OCI-LY7 (cell line): ENCODE measurements at regions not wholly inside any gene's neighbourhood (a gene's known extent, or its start where the extent isn't known, plus 50 kb on each side); places are given as distances from the start of the nearest gene placed in this dataset.
A peak's percentile ranks its signal among the peaks of the same experiment; 100 is the strongest.

Experiments used
- BruUV-seq: library from RNA; stranded (reverse); fragments of 400-500 nt; replicated peaks from 2 replicates; lab custom pipeline; 2021; lab: Mats Ljungman, UMichigan
- CTCF ChIA-PET: fragments of 300-600 bp; sonication (Branson Sonifier 250); formaldehyde crosslinking; loops from one replicate; lab custom pipeline; 2022; ENCODE audit warnings: antibody characterized with exemption; ENCODE audit not compliant: unreplicated experiment; lab: Charles Lee
- POLR2A ChIA-PET: fragments of 300-600 bp; sonication (Branson Sonifier 250); formaldehyde crosslinking; loops from one replicate; lab custom pipeline; 2022; ENCODE audit warnings: antibody characterized with exemption; lab: Charles Lee
- DNase-seq: peaks from one replicate; pipeline ENCODE4 v3.0.0-alpha.2; 2015; ENCODE audit warnings: low spot score
- H2AFZ ChIP-seq: fragments of 200-600 bp; sonication (generic), shearing (Covaris generic); 2 replicates; pipeline ENCODE4 v1.6.1; 2014; ENCODE audit warnings: mild to moderate bottlenecking, antibody characterized with exemption, low read length, moderate library complexity
- H3K27ac ChIP-seq: fragments of 200-600 bp; sonication (generic); 2 replicates; pipeline ENCODE4 v1.5.1; 2014; ENCODE audit warnings: mixed run types, low read depth, mild to moderate bottlenecking, moderate library complexity, low read length, inconsistent platforms; ENCODE audit not compliant: poor library complexity, severe bottlenecking
- H3K36me3 ChIP-seq: fragments of 200-600 bp; sonication (generic); 2 replicates; pipeline ENCODE4 v1.6.1; 2014; ENCODE audit warnings: mild to moderate bottlenecking, antibody characterized with exemption, low read length, moderate library complexity, mixed read lengths; ENCODE audit not compliant: insufficient read depth
- H3K4me1 ChIP-seq: fragments of 200-600 bp; sonication (generic); 2 replicates; pipeline ENCODE4 v1.5.1; 2014; ENCODE audit warnings: mild to moderate bottlenecking, low read length; ENCODE audit not compliant: insufficient read depth, poor library complexity, severe bottlenecking
- H3K4me2 ChIP-seq: fragments of 200-600 bp; sonication (generic); 2 replicates; pipeline ENCODE4 v1.6.1; 2014; ENCODE audit warnings: mild to moderate bottlenecking, low read length
- H3K4me3 ChIP-seq: fragments of 200-600 bp; sonication (generic); 2 replicates; pipeline ENCODE4 v1.5.1; 2014; ENCODE audit warnings: mild to moderate bottlenecking, low read depth, low read length; ENCODE audit not compliant: poor library complexity, severe bottlenecking
- H3K79me2 ChIP-seq: fragments of 200-600 bp; sonication (generic); 2 replicates; pipeline ENCODE4 v1.6.1; 2016; ENCODE audit warnings: low read depth, mild to moderate bottlenecking, low read length, moderate library complexity, mixed read lengths; ENCODE audit not compliant: insufficient read depth
- H3K9me2 ChIP-seq: fragments of 200-600 bp; sonication (generic); 2 replicates; pipeline ENCODE4 v1.6.1; 2016; ENCODE audit warnings: mild to moderate bottlenecking, low read length, mixed read lengths; ENCODE audit not compliant: insufficient read depth
- H3K9me3 ChIP-seq: fragments of 200-600 bp; sonication (generic); 2 replicates; pipeline ENCODE4 v1.6.1; 2014; ENCODE audit warnings: mild to moderate bottlenecking, mixed run types, low read length, mixed read lengths
- H4K20me1 ChIP-seq: fragments of 200-600 bp; sonication (generic); 2 replicates; pipeline ENCODE4 v1.6.1; 2014; ENCODE audit warnings: mild to moderate bottlenecking, antibody characterized with exemption, low read length, moderate library complexity, mixed read lengths; ENCODE audit not compliant: insufficient read depth
- EZH2phosphoT487 ChIP-seq: fragments of 200-600 bp; sonication (generic); IDR thresholded peaks from 2 replicates; pipeline ENCODE4 v1.6.1; 2018; ENCODE audit warnings: low read depth, borderline replicate concordance, mild to moderate bottlenecking, mixed run types, antibody characterized with exemption, low read length, moderate library complexity, mixed read lengths
- intact Hi-C: fragments of 100-400 bp; cut with micrococcal nuclease; formaldehyde crosslinking; loops from one replicate; pipeline ENCODE4 v1.10.0; 2022; ENCODE audit not compliant: unreplicated experiment
- TF ChIP-seq, protein P1 (sequence below): fragments of 200-600 bp; sonication (generic); conservative IDR thresholded peaks from 2 replicates; pipeline ENCODE4 v1.5.1; 2014; ENCODE audit warnings: mild to moderate bottlenecking, antibody characterized with exemption, low read length, moderate library complexity, mixed read lengths

- DNase-seq = no peak
- peak overlapping the region; percentile 84 for H3K27ac ChIP-seq
- peaks cover 4% of the 10 kb centered on the region; the same call in 1 of the 2 replicates for H3K79me2 ChIP-seq
- intact Hi-C loops = loop anchor here (2.0 kb wide), 1 partner anchor 58 kb away; no protein-coding TSS in a partner anchor
- H4K20me1 ChIP-seq = no peaks in the 10 kb centered on the region
- H3K4me2 ChIP-seq = peak overlapping the region; percentile 84
- no TSS peak for BruUV-seq
- H3K9me3 ChIP-seq = peaks cover 28% of the 10 kb centered on the region
- peaks cover 24% of the 10 kb centered on the region for H3K4me1 ChIP-seq
- H3K4me3 ChIP-seq = peak overlapping the region; percentile 70
- ChIA-PET POLR2A (interaction anchor here (0.5 to 2.9 kb wide), 6 partner anchors 9 to 1361 kb away, joined by 3 to 16 read pairs (median 3); partner anchors contain the start of gene TNRC6C), CTCF (interaction anchor here (1.0 kb wide), 1 partner anchor 24 kb away, joined by 3 read pairs; no protein-coding TSS in a partner anchor)
- H2AFZ ChIP-seq = peak overlapping the region; percentile 88
- peaks cover 11% of the 10 kb centered on the region; the same call in 1 of the 2 replicates for H3K36me3 ChIP-seq
- no peaks in the 10 kb centered on the region for H3K9me2 ChIP-seq
- TF ChIP-seq, protein P1, sequence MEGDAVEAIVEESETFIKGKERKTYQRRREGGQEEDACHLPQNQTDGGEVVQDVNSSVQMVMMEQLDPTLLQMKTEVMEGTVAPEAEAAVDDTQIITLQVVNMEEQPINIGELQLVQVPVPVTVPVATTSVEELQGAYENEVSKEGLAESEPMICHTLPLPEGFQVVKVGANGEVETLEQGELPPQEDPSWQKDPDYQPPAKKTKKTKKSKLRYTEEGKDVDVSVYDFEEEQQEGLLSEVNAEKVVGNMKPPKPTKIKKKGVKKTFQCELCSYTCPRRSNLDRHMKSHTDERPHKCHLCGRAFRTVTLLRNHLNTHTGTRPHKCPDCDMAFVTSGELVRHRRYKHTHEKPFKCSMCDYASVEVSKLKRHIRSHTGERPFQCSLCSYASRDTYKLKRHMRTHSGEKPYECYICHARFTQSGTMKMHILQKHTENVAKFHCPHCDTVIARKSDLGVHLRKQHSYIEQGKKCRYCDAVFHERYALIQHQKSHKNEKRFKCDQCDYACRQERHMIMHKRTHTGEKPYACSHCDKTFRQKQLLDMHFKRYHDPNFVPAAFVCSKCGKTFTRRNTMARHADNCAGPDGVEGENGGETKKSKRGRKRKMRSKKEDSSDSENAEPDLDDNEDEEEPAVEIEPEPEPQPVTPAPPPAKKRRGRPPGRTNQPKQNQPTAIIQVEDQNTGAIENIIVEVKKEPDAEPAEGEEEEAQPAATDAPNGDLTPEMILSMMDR = no peak
- TF ChIP-seq EZH2phosphoT487 = no peak
Measured at GRCh38 chr17:77666462-77666861, 292.0 kb upstream of the TNRC6C start.

- H2AFZ ChIP-seq = peak overlapping the region; percentile 88
- BruUV-seq = no TSS peak
- ChIA-PET CTCF (interaction anchor here (0.6 to 1.0 kb wide), 2 partner anchors 24 to 26 kb away, joined by 3 read pairs; no protein-coding TSS in a partner anchor), POLR2A (interaction anchor here (0.5 to 2.9 kb wide), 8 partner anchors 9 to 1362 kb away, joined by 3 to 16 read pairs (median 3); partner anchors contain the start of gene TNRC6C)
- no peaks in the 10 kb centered on the region for H4K20me1 ChIP-seq
- H3K4me1 ChIP-seq = peaks cover 24% of the 10 kb centered on the region
- intact Hi-C loops = loop anchor here (2.0 kb wide), 1 partner anchor 58 kb away; no protein-coding TSS in a partner anchor
- H3K9me2 ChIP-seq = no peaks in the 10 kb centered on the region
- peaks cover 28% of the 10 kb centered on the region for H3K9me3 ChIP-seq
- peaks cover 11% of the 10 kb centered on the region; the same call in 1 of the 2 replicates for H3K36me3 ChIP-seq
- H3K27ac ChIP-seq = peak overlapping the region; percentile 84
- H3K79me2 ChIP-seq = peaks cover 4% of the 10 kb centered on the region; the same call in 1 of the 2 replicates
- H3K4me3 ChIP-seq = peak overlapping the region; percentile 70
- peak overlapping the region; percentile 84 for H3K4me2 ChIP-seq
- TF ChIP-seq EZH2phosphoT487 = no peak
- TF ChIP-seq, protein P1 = no peak
- DNase-seq = peak; percentile 87
Measured at GRCh38 chr17:77666881-77667395, 291.6 kb upstream of the TNRC6C start.
